HFF-Myc (cell line): ENCODE measurements at regions not wholly inside any gene's neighbourhood (a gene's known extent, or its start where the extent isn't known, plus 50 kb on each side); places are given as distances from the start of the nearest gene placed in this dataset.

Experiments used
- DNase-seq: peaks from one replicate; pipeline ENCODE4 v3.0.0-alpha.2; 2011; ENCODE audit warnings: low read depth; ENCODE audit errors: extremely low read depth
- H3K4me3 ChIP-seq: replicated peaks from 2 replicates; pipeline ENCODE4 v1.5.1; 2011; ENCODE audit warnings: low read depth, mild to moderate bottlenecking, control low read depth, low read length
- CTCF ChIP-seq: IDR thresholded peaks from 2 replicates; pipeline ENCODE4 v1.5.1; 2012; ENCODE audit warnings: mild to moderate bottlenecking, low read depth, low read length, control low read depth; ENCODE audit errors: missing control alignments

- H3K4me3 ChIP-seq = no peak overlapping the region
- no peak for TF ChIP-seq CTCF
- no peak for DNase-seq
These were observed 502.2 kb downstream of the ARL4A start for GRCh38 chr7:13189668-13190067.

- no peak for TF ChIP-seq CTCF
- H3K4me3 ChIP-seq = no peak overlapping the region
- DNase-seq = no peak
These were observed 510.1 kb downstream of the ARL4A start for GRCh38 chr7:13197501-13197900.

GRCh38 chr7:13198036-13198435 is 510.6 kb downstream of the ARL4A start:
- no peak for TF ChIP-seq CTCF
- H3K4me3 ChIP-seq = no peak overlapping the region
- no peak for DNase-seq

GRCh38 chr7:13198727-13199126 is 511.3 kb downstream of the ARL4A start:
- TF ChIP-seq CTCF = no peak
- no peak for DNase-seq

GRCh38 chr7:13201628-13202027 is 514.2 kb downstream of the ARL4A start:
- no peak overlapping the region for H3K4me3 ChIP-seq
- no peak for DNase-seq
- TF ChIP-seq CTCF = no peak

More at GRCh38 chr7:13198727-13199126, 511.3 kb downstream of the ARL4A start:
- no peak overlapping the region for H3K4me3 ChIP-seq

GRCh38 chr7:13217768-13218167 is 530.3 kb downstream of the ARL4A start:
- TF ChIP-seq CTCF = no peak
- H3K4me3 ChIP-seq = no peak overlapping the region
- DNase-seq = no peak

GRCh38 chr7:13225068-13225467 is 537.6 kb downstream of the ARL4A start:
- H3K4me3 ChIP-seq = no peak overlapping the region
- no peak for TF ChIP-seq CTCF
- no peak for DNase-seq
